Astrocyte of the cerebellum (primary cell): ENCODE measurements at regions not wholly inside any gene's neighbourhood (a gene's known extent, or its start where the extent isn't known, plus 50 kb on each side); places are given as distances from the start of the nearest gene placed in this dataset.

Experiments used
- DNase-seq: peaks from one replicate; pipeline ENCODE4 v3.0.0-alpha.2; 2011; ENCODE audit warnings: low read depth
- H3K4me3 ChIP-seq: 2 replicates; pipeline ENCODE4 v1.5.1; 2011; ENCODE audit warnings: mild to moderate bottlenecking, low read depth, low read length, moderate library complexity
- in situ Hi-C: cut with HindIII; loops from 2 replicates; pipeline ENCODE4 v1.10.0; 2017; ENCODE audit warnings: low sequenced_read_pairs
- TF ChIP-seq, protein P1 (sequence below): IDR thresholded peaks from 2 replicates; pipeline ENCODE4 v1.5.1; 2012; ENCODE audit warnings: low read length, low read depth, moderate library complexity, mild to moderate bottlenecking; ENCODE audit errors: missing control alignments

DNA sequence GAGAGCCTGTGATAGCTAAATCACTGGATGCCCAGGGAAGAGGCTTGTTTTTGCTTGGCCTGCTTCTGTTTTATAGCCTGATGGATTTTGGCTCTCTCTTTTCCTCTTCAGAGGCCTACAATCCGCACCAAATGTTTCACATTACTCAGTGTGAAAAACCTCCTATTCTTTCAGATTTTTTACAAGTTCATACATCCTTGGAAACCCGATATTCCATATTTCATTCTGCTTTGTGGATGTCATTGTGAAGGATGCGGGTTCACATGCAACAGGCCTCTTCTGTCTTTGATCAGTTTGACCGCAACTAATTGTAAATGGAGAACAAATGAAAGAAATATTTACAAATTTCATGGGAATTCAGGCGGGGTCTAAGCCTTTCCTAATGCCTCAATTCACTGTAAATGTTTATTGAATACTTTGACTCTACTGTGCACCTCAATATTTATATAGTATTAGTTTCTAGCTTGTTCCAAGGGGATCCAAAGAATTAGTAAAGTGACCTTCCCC lies 269.9 kb downstream of the DMRT2 start:
- H3K4me3 ChIP-seq = no peak overlapping the region
- in situ Hi-C loops = no loop called here
- TF ChIP-seq, protein P1, sequence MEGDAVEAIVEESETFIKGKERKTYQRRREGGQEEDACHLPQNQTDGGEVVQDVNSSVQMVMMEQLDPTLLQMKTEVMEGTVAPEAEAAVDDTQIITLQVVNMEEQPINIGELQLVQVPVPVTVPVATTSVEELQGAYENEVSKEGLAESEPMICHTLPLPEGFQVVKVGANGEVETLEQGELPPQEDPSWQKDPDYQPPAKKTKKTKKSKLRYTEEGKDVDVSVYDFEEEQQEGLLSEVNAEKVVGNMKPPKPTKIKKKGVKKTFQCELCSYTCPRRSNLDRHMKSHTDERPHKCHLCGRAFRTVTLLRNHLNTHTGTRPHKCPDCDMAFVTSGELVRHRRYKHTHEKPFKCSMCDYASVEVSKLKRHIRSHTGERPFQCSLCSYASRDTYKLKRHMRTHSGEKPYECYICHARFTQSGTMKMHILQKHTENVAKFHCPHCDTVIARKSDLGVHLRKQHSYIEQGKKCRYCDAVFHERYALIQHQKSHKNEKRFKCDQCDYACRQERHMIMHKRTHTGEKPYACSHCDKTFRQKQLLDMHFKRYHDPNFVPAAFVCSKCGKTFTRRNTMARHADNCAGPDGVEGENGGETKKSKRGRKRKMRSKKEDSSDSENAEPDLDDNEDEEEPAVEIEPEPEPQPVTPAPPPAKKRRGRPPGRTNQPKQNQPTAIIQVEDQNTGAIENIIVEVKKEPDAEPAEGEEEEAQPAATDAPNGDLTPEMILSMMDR = no peak
- DNase-seq = no peak

DNA sequence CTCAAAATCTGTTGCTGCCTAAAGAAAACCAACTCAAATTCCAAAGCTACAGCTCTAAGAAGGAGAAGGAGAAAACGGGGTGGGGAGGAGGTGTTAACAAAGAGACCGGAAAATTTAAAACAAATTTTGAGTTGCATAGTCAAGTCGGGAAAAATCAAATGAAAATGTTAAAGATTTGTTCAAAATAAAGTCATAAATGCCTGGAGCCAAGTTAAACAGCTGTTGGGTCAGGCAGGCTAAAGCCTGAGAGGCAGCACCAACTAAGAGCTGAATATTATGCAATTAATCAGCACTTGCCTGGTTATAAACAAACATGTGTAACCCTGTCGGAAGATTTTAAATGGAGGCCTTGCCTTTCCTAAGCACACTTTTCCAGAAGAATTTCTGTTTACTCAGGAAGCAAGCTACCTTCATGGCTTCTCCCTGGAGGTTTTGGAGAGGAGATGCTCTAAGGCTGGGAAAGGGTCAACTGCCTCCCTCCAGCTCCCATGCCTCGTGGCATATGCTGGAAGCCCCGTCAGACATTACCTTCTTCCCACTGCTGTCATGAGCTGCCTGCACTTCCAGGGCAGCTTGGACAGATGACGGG lies 270.5 kb downstream of the DMRT2 start:
- TF ChIP-seq, protein P1 = no peak
- no peak overlapping the region for H3K4me3 ChIP-seq
- in situ Hi-C loops = no loop called here
- DNase-seq = no peak

DNA sequence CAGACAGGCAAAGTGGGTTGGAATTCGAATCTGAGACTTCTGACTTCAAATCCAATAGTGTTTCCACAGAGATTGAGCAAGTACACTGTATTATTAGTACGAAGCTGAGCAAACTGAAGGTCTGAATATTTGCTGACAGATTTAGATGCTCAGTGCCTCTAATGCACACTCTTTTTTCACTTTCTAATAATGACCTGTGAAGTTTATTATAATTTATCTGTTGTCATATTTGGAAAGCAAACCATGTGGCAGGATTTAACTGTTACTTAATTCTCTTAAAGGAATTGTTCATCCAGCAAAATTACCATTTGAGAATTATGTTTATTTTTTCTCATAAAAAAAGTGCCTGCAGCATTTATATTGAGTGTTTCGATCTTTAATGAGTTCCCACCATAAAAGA lies 277.3 kb downstream of the DMRT2 start:
- in situ Hi-C loops = no loop called here
- H3K4me3 ChIP-seq = no peak overlapping the region
- no peak for DNase-seq
- TF ChIP-seq, protein P1 = no peak

DNA sequence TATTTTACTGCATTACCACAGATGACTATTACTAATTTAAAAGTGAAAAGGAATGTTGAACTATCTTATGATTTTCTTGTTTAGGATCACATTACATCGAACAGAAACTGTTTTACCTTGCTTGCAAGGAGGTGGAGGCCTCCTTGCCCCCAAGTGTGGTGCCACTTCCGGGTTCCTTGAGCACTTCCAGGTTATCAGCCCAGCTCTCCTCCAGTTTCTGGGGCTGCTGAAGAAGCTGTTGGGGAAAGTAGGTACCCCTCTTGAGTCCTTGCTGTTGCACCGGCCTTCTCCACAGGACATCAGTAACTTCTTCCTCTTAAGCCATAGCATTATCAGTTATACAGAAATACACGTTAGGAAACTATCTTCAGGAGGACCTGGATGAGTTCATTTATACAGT lies 278.2 kb downstream of the DMRT2 start:
- in situ Hi-C loops = no loop called here
- TF ChIP-seq, protein P1 = no peak
- H3K4me3 ChIP-seq = no peak overlapping the region
- no peak for DNase-seq

DNA sequence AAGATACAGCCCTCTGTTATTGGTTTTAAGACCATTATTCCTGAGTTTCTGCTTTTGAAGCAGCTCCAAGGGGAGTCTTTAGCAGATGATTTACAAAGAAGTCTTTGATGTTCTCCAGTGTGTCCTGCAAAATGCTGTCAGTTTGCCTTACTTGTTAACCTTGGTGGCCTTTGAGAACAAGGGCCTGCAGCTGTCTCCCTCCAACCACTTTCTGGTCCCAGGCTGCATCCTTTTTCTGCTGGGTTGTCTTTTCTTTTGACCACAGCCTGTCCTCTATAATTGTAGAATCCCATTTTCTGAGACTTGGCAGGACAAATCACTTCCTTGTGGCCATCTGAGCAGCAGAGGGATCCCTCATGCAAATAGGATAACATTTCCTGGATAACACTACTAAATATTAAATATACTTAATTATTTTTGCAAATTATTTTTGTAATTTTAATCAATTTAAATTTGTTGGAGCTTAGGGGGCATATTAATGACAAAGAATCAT lies 281.4 kb downstream of the DMRT2 start:
- H3K4me3 ChIP-seq = no peak overlapping the region
- in situ Hi-C loops = no loop called here
- TF ChIP-seq, protein P1 = no peak
- DNase-seq = no peak

DNA sequence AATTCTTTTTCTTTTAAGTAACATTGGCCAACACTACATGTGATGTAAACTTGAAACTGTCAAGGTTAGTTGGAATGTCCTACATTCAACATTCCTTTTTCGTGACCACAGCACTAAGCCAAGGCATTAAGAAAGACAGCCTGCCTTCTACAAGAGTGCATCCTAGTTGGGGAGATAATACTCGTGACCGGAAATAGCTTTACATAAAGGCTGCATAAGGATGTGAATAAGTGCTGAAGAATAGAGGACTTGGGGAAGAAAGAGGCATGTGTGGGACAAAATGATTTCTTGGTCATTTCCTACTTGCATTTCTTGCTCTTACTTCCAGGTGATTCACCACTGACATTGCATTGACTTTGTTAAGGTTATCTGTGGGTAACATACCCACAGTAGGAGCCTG lies 282.0 kb downstream of the DMRT2 start:
- no peak overlapping the region for H3K4me3 ChIP-seq
- in situ Hi-C loops = no loop called here
- TF ChIP-seq, protein P1 = no peak
- no peak for DNase-seq

DNA sequence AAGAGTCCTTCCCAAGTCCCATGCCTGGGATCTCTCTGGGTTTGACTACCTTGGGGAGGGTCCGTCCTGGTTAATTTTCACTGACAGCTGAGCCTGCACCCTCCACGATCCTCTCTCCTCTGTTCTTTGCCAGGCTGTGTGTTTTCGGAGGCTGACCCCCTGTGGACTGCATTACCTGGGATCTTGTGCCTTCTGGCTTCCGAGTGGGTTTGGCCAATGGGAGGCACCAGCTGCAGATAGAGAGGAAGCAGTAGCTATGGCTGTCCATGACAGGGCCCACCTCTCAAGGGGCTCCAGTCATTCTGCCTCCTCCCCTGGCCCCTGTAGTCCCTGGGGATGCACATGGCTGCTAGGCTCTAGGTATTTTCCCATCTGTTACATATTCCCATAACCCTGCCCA lies 285.0 kb downstream of the DMRT2 start:
- in situ Hi-C loops = no loop called here
- TF ChIP-seq, protein P1 = no peak
- no peak overlapping the region for H3K4me3 ChIP-seq
- DNase-seq = no peak
